Suprapubic skin (tissue), 4 donors: ENCODE measurements at regions not wholly inside any gene's neighbourhood (a gene's known extent, or its start where the extent isn't known, plus 50 kb on each side); places are given as distances from the start of the nearest gene placed in this dataset.

Experiments used
- DNase-seq, 2 donors: peaks; one replicate each; pipeline ENCODE4 v3.0.0-alpha.2; 2019; ENCODE audit warnings: low spot score in 2 of 2
- H3K27ac ChIP-seq: fragments of 200-600 bp; sonication (generic); one replicate; pipeline ENCODE4 v1.5.1; 2019
- H3K27me3 ChIP-seq: fragments of 200-600 bp; sonication (generic); one replicate; pipeline ENCODE4 v1.5.1; 2019
- H3K36me3 ChIP-seq: fragments of 200-600 bp; sonication (generic); one replicate; pipeline ENCODE4 v1.5.1; 2019
- H3K4me1 ChIP-seq: fragments of 200-600 bp; sonication (generic); one replicate; pipeline ENCODE4 v1.5.1; 2019
- H3K4me3 ChIP-seq: fragments of 200-600 bp; sonication (generic); one replicate; pipeline ENCODE4 v1.5.1; 2019; ENCODE audit warnings: mild to moderate bottlenecking
- H3K9me3 ChIP-seq: fragments of 200-600 bp; sonication (generic); one replicate; pipeline ENCODE4 v1.5.1; 2019
- CTCF ChIP-seq, 2 donors: fragments of 200-600 bp in 1 of 2; fragments of 450-650 bp in 1 of 2; sonication (generic) in 1 of 2; IDR thresholded peaks; one replicate each; pipeline ENCODE4 v1.5.1; 2016 to 2019; ENCODE audit warnings: antibody characterized with exemption in 2 of 2, mild to moderate bottlenecking in 1 of 2, moderate library complexity in 1 of 2
- EP300 ChIP-seq: sonication (generic); formaldehyde crosslinking; IDR thresholded peaks from one replicate; pipeline ENCODE4 v1.6.1; 2017; ENCODE audit warnings: antibody characterized with exemption
- POLR2A ChIP-seq, 2 donors: fragments of 450-650 bp; IDR thresholded peaks; one replicate each; pipeline ENCODE4 v1.6.1; 2017; ENCODE audit warnings: antibody characterized with exemption in 2 of 2, mild to moderate bottlenecking in 2 of 2, moderate library complexity in 2 of 2
- POLR2AphosphoS5 ChIP-seq, 3 donors: sonication (generic); formaldehyde crosslinking; IDR thresholded peaks; one replicate each; pipeline ENCODE4 v1.6.1; 2017; ENCODE audit warnings: antibody characterized with exemption in 3 of 3
- WGBS: methylation state at CpG from one replicate; pipeline ENCODE4 v1.1.5; 2018; 5-methylcytosine and 5-hydroxymethylcytosine counted together

- no peaks in the 10 kb centered on the region for H3K4me1 ChIP-seq
- WGBS = 77% methylated on average over 1 of the region's 1 CpG
- H3K9me3 ChIP-seq = no peaks in the 10 kb centered on the region
- no peaks in the 10 kb centered on the region for H3K27me3 ChIP-seq
- no peak for DNase-seq
- no peak overlapping the region for H3K27ac ChIP-seq
- TF ChIP-seq CTCF (IDR thresholded peaks at IDR 0.05) = no peak
- TF ChIP-seq EP300 = no peak
- no peak for TF ChIP-seq POLR2A (IDR thresholded peaks at IDR 0.05)
- no peak for TF ChIP-seq POLR2AphosphoS5 (IDR thresholded peaks at IDR 0.05)
- no peak overlapping the region for H3K4me3 ChIP-seq
- no peaks in the 10 kb centered on the region for H3K36me3 ChIP-seq
Measured at GRCh38 chr3:117927825-117928224, 1106.8 kb downstream of the IGSF11 start.

GRCh38 chr3:117928836-117929235 lies 1105.8 kb downstream of the IGSF11 start:
- Histone ChIP-seq H3K4me1 (no peaks in the 10 kb centered on the region), H3K36me3 (no peaks in the 10 kb centered on the region), H3K27me3 (no peaks in the 10 kb centered on the region), H3K4me3 (no peak overlapping the region), H3K9me3 (no peaks in the 10 kb centered on the region), H3K27ac (no peak overlapping the region)
- TF ChIP-seq EP300 (no peak), POLR2AphosphoS5 (IDR thresholded peaks at IDR 0.05) (no peak), CTCF (IDR thresholded peaks at IDR 0.05) (no peak)
- DNase-seq = no peak

GRCh38 chr3:117932441-117932840 lies 1102.2 kb downstream of the IGSF11 start:
- TF ChIP-seq EP300 (no peak), POLR2A (IDR thresholded peaks at IDR 0.05) (no peak), POLR2AphosphoS5 (IDR thresholded peaks at IDR 0.05) (no peak), CTCF (IDR thresholded peaks at IDR 0.05) (no peak)
- Histone ChIP-seq H3K36me3 (no peaks in the 10 kb centered on the region), H3K27me3 (no peaks in the 10 kb centered on the region), H3K4me3 (no peak overlapping the region), H3K27ac (no peak overlapping the region), H3K4me1 (no peaks in the 10 kb centered on the region), H3K9me3 (no peaks in the 10 kb centered on the region)
- DNase-seq = no peak

GRCh38 chr3:117936159-117936558 lies 1098.5 kb downstream of the IGSF11 start:
- H3K36me3 ChIP-seq = no peaks in the 10 kb centered on the region
- no peaks in the 10 kb centered on the region for H3K4me1 ChIP-seq
- 95% methylated on average over 4 of the region's 4 CpGs for WGBS
- H3K4me3 ChIP-seq = no peak overlapping the region
- no peak overlapping the region for H3K27ac ChIP-seq
- no peaks in the 10 kb centered on the region for H3K9me3 ChIP-seq
- TF ChIP-seq POLR2AphosphoS5 (IDR thresholded peaks at IDR 0.05) = no peak
- TF ChIP-seq CTCF (IDR thresholded peaks at IDR 0.05) = no peak
- no peak for TF ChIP-seq EP300
- no peak for TF ChIP-seq POLR2A (IDR thresholded peaks at IDR 0.05)
- H3K27me3 ChIP-seq = no peaks in the 10 kb centered on the region
- no peak for DNase-seq

GRCh38 chr3:117938974-117939373 lies 1095.7 kb downstream of the IGSF11 start:
- H3K9me3 ChIP-seq = no peaks in the 10 kb centered on the region
- no peak for DNase-seq
- TF ChIP-seq POLR2AphosphoS5 (IDR thresholded peaks at IDR 0.05) = no peak
- no peak for TF ChIP-seq EP300
- TF ChIP-seq POLR2A (IDR thresholded peaks at IDR 0.05) = no peak
- no peak for TF ChIP-seq CTCF (IDR thresholded peaks at IDR 0.05)
- no peaks in the 10 kb centered on the region for H3K4me1 ChIP-seq
- H3K4me3 ChIP-seq = no peak overlapping the region
- no peak overlapping the region for H3K27ac ChIP-seq
- H3K27me3 ChIP-seq = no peaks in the 10 kb centered on the region
- WGBS = 66% methylated on average over 2 of the region's 2 CpGs
- no peaks in the 10 kb centered on the region for H3K36me3 ChIP-seq
